Stimulated activated CD4-positive, alpha-beta T cell treated with anti-CD3 and anti-CD28 coated beads, Interleukin-4, amount 100 ng/mL, for 1 hour (primary cell): ENCODE measurements at regions not wholly inside any gene's neighbourhood (a gene's known extent, or its start where the extent isn't known, plus 50 kb on each side); places are given as distances from the start of the nearest gene placed in this dataset.

Experiments used
- DNase-seq: peaks from one replicate; pipeline ENCODE4 v3.0.0-alpha.2; 2020

DNA sequence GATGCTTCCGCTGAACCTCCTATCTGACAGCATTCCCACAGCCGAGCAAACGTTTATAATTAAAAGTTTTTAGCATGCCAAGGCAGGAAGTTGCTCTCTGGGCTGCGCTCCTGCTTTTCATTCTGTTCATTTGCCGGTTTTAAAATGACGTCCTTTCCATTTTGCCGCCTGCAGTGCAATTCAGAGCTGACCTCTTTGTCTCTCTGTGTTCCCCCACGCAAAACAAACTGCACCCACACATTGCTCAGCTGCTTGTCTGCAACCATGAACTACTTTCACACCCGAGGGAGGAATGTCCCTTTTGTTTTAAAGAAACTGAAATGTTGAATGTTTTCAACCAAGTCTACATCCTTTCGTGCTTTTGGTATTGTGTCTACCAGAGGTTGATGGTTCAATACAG, 416.5 kb downstream of the EFNB2 start:
- DNase-seq: no peak

DNA sequence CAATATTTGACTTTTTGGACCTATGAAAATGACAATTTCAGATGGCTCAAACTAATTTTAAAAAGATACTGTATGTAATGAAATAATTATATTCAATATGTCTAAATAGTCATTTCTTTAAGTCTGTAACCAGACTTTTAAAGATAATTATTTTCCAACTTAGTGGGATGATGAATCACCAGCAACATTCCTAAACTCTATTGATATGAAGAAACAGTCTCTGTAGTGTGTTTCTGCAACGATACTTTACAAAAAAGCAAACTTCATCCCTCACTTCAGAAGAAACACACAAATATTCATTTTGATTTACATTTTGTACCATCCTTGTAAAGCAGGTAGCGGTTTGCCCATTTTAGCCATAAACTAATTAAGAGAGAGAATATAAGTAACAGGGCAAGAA, 417.4 kb downstream of the EFNB2 start:
- DNase-seq: no peak

DNA sequence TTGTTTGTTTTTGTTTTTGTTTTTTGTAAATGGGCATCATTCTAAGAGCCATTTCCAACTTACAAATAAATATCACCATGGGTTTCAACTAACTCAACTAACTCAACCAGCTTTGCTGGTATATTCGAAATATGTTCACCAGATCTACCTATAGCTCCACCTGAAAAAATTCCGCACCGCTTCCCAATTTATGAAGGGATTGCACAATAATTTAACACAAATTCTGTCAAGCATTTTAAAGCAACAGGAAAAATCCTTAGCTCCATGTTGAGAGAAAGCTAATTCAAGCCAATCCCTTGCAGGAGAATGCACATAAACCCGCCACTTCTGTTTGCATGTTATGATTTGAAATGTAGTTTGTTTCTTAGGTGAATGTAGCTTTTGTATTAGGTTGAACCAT, 417.8 kb downstream of the EFNB2 start:
- no peak for DNase-seq

DNA sequence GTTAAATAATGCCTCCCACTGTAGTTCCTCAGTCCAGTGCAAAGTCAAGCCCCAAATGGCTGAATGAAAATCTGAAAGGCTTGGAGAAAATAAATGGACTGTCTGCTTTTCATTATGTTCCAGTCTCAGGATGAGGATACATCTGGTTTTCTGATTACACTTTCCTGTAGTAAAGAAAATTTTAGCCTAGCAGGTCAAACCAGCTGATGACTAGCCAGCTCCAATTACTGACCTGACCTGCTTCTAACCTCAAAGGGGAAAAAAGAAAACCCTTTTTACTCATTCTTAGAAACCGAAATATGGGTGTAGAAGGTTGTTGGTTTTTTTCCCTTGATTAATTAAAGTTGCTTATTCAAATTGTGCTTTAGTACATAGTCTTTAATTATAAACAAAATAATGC, 418.4 kb downstream of the EFNB2 start:
- DNase-seq: no peak

DNA sequence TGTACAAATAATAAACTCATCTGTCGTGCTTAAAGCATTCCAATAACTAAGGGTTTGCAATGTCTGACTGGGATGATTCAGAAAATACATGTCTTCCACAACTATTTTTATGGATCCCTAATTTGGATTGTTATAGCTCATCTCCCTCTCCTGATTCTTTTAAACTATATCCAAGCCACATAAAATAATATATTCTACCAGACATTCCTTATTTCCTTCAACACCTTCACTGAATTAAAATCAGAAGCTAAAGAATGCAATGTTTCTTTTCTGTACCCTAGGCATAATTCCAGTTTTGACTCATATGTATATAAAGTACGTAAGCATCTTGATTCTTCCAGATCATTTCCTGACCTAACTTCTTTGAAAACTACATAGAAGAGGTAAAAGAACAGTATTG, 420.4 kb downstream of the EFNB2 start:
- DNase-seq: no peak

DNA sequence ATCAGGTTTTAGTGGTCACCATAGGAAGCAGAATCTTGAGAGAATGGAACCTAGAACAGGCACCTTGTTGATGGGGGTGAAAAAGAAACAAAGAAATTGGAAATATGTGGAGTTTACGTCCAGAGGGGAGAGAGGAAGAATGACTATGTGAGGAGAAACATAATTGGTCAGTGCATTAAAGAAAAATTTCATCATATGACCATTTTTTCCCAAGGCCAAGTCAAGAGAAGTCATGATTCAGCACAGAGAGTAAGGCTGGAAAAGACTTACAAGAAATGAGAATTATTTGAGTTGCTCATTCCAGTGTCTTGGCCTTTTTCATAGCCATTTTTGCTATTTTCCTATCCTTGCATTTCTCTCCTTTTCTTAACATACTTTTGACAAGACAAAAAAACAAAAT, 421.7 kb downstream of the EFNB2 start:
- no peak for DNase-seq

DNA sequence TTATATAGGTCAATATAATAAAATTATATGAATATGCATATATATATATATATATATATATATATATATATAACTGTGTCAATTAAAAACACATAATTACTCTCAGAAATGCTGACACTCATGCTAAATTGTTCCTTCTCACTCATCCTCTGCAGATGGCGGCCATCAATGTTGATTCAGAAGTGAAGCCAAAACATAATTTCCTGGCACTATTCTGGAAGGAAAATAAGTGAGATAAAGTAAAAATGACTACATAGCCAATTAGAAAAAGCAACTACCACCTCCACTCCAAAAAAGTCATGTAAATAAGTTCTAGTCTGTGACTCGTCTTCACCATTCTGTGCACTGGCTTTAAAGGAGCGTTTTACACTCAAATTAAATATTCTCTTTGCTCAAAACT, 423.3 kb downstream of the EFNB2 start:
- DNase-seq: no peak

DNA sequence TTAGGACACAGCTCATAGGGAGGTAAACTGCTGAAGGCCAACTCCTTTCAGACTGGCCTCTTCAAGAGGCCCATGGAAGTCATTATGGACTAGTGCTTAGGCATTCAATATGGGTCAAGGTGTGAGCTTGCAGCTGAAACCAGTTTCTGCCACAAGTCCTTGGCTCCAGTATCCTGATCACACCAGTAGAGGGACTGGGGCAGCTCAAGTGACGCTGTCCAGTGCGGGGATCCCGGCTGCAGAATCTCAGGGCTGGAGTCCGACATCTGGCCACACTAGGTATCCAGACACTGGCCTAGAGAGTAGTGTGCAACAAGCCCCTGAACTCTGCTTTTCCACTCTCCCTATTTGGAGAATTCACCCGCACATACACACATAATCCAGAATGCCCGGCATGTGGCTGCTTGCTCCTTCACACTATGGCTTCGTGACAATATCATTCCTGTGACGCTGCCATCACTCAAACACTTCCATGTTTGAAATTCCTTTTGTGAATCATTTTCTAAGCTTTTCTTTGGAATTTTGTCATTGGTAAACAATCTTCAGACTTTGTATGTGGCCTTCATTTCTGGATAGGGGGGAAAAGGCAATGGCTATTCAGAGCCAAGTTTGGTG, 425.1 kb downstream of the EFNB2 start:
- no peak for DNase-seq

DNA sequence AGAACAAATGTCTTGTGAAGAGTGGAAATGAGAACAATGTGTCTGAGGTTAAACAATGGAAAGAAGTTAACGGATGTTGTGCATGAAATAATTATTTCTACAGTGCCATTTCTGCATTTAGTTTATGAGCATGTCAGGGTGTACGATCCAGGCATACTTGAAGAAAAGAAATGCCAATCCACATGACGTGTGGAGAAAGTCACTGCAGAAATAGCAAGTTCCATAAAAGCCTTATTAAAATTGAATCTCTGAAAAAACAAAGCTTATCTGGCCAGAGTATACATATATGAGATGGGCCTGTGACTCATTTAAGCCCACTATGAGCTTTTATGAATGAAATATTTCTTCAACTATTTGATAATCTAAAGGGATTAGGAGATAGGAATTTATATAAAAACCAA, 426.1 kb downstream of the EFNB2 start:
- no peak for DNase-seq

DNA sequence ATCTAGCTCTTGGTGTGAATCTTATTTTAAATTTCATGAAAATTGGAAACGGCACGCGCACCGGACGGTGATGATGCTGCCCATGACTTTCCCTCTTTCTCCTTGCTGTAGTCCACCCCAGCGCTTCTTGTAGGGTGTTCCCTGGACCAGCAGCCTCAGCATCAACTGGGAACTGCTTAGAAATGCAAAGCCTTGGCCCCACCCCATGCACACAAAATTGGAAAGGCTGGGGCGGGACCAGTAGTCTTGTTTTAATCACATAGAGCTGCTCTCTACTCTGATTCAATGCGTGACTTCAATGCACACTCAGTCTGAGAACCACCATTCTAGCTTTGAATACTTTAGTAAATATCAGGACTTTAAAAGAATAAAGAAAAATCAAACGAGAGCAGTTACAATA, 427.1 kb downstream of the EFNB2 start:
- DNase-seq: no peak

DNA sequence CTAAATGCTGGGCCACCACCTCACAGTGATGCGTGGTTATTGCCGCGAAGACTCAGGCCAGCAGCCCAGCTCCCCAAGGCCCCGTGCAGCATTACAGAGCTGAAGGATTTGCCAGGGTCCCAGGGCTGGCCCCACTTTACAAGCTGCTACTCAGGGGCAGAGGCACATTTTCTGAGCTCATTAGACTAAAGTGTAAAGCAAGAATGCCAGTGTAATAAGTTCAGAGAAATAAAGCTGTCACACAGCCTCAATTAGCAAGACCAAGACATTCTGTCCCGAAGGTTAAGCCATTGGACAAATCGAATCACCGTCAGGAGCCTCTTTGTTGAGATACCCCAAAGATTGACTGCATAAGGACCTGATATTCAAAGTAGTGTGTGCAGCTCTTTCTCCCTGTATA, 428.4 kb downstream of the EFNB2 start:
- DNase-seq: no peak

DNA sequence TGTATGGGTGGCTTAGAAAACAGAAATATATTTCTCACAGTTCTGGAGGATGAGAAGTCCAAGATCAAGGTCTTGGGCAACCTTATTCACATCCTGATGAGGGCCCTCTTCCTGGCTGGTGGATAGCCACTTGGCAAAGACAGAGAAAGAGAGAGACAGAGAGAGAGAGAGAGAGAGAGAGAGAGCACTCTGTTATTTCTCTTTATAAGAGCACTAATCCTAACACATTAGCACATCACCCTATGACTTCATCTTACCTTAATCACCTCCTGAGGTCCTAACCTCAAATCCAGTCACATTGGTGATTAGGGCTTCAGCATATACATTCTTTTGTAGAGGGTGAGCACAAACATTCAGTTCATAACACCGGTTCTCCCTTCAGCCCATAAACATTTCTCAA, 430.3 kb downstream of the EFNB2 start:
- DNase-seq: no peak

DNA sequence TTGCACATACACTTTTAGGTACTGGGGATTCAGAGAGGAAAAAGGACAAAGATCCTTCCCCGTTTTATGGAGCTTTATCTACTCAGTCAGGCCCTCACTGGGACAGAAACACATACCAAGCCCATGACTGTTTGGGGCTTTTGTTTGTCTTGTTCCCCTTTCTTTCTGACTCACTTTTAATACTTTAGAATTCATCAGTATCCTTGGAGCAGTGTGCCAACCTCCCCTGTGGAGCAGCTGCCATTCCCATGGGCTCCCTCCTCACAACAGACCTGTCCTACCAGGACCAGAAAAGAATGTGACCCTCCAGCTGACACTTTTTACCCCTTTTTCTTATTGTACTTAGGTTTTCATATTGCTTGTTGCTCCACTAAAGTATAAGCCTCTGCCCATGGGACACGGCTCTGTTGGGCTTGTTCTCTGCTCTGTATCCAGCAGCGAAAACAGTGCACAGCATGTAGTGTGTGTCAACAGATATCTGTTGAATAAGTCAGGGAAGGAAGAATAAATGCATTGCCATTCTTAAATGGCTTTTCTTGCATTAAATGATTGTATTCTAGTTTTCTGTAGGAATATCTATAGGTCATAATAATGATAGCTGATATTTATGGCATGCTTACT, 431.1 kb downstream of the EFNB2 start:
- no peak for DNase-seq

DNA sequence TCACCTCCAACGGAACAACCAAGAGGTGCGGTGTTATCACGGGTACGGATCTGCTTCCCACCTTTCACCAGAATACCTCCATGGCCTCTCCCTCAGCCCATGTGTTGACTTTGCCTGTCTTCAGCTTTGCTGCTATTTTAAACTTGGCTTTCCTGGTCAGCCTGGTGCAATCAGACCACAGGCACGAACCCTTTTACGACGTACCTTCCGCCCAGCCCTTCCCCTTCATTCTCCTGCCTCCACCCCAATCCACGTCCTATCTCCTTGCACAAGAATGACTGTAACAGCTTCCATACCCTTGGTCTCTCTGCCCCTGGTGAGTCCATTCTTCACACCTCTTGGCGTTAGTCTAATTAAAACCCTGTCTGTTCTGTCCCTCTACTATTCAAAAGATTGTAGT, 431.7 kb downstream of the EFNB2 start:
- DNase-seq: no peak

DNA sequence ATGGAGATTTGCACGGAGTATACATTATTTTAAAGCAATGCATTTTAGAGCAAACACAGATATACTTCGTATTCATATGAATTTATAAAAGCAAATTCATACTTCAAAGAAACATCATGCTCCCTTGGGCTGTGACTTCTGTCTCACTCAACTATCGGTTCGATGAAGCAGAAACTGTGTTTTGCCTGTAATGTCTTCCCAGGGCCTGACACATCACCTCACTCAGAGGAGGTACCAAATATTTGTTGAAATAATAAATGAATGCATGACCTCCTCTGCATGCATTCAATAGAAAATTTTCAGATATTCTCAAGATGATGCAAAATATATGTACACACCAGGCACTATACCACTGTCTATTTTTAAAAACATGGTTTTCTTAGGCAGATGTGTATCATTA, 432.7 kb downstream of the EFNB2 start:
- no peak for DNase-seq

DNA sequence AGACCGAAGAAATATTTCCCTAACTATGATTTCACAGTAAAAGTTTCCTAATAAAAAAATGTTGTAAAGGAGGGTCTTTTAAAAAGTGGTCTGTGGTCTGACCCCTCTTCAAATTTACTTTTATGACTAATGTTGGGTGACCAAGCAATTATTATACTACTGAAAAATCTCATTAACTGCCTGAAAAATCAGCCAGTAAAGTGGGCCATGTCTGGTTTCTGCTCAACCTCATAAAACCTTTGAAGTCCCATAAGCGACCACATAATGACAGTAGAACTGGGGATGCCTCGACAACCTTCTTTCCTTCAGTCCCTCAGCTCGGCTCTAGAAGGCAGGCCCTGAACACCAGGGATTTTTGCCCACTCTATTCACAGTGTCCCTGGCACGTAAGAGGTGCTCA, 434.3 kb downstream of the EFNB2 start:
- no peak for DNase-seq

DNA sequence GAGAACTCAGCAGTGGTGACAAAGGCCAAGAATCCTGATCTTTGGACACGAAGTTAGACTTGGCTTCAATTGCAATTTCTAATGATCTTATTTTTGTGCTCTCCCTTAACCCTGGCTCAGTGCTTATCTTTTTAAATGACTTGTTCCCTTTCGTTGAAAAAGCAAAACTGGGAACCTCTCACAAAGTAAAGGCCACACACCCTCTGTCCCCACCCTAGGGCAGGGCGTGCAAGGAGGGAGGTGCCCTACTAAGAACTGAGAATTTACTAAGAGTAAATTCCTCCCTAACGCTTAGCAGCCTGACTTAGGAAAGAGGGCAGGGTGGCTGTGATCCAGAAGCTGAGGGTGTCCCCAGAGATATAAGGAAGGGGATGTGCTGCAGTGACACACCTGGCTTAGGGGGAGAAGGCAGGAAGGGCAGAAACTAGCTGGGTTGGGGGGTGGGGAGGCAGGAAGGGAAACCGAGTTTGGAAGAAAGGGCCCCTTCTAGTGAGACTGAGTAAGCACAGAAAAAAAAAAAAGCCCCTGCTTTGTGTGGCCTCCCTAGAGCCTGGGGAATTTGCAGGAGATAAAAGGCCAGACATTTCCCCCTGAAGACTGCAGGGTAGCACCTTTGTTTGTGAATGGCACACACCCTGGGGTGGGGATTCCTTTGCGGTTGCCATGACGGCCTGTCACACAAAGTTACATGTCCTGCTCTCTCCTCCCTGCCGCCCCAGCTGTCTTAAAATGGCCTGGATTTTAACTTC, 435.1 kb downstream of the EFNB2 start:
- DNase-seq: no peak

DNA sequence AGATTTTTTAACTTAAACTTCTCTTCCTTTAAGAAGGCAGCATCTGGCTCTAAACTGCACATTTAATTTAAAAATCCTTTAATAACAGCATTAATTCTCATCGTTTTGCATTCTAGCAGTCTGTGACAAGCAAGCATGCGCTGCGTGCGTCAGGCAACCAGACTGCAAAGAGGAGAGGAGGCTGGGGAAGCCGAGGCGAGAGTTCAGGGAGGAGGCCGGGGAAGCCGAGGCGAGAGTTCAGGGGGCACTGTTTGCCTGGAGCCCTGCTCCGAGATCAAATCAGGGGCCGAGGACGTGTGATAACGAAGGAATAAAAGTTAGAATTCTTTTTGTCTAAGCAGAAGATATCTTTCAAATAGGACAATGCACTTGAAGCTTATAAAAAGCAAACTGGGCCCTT, 435.7 kb downstream of the EFNB2 start:
- DNase-seq: no peak

DNA sequence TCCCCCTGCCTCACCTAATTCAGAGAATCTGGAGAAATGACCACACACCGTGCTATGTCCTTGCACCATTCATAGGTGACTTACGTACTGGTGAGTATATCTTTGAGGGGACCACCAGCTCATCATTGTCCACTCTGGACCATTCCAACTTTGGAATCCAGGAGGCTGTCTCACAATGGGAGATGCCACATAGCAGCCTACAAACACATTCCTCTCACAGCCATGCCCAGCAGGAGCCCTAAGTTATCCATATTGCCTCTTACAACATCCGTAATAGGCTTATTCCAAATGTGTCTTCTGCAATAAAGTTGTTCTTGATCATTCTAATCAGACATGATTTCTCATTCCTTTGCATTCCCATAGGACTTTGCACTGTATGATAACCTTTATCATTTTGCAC, 436.7 kb downstream of the EFNB2 start:
- DNase-seq: no peak

DNA sequence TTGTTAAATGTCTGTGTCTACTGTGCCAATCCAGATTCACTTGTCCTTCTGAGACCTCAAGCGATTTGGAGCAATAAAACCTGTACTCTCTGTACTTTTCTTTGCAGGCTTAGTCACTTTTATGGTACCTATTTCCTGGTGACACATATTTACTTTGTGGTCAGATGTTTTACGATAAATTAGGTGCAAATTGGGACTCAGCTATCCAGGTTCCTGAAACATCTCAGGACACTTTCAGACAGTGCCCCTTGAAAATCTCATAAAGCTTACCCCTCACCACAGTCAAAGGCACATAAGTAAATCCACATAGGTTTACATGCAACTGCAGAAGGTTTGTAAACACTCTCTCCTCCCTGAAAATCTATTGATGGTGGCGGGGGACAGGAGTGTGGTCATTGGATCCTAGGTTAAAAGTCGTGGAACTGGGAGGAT, 438.8 kb downstream of the EFNB2 start:
- DNase-seq: no peak

DNA sequence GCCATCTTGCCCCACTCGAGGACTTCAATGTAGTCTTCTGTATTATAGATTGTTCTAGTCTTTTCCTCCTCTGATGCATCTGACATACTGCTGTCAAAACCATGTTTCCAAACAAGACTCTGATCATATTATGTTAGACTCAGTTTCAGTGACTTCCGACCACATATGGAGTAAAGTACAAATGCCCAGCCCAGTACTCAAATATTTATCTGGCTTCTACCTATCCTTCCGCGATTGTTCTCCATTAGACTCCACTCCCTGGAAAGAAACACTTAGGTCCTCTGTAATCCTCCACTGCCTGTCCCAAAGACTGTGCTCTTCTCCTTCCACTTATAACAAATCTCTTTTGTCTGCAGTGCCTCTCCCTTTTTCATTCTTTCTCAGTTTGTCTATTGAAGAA, 439.5 kb downstream of the EFNB2 start:
- DNase-seq: no peak

DNA sequence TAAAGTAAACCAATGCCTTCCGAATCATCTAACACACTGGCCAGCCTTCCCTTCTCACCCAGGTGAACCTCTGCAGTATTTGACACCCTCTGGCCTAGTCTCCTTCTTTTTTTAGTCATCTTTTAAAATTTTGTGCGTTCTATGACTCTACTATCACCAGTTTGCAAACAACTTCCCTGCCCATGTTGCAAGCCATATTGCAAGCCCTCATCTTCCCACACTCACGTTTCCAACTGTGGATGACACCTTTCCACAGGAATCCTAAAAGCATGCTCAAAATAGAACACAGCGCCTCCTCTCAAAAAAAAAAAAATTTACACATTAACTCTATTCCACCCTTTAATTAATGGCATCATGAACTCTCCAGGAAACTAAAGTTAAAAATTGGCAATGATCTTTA, 440.1 kb downstream of the EFNB2 start:
- no peak for DNase-seq

DNA sequence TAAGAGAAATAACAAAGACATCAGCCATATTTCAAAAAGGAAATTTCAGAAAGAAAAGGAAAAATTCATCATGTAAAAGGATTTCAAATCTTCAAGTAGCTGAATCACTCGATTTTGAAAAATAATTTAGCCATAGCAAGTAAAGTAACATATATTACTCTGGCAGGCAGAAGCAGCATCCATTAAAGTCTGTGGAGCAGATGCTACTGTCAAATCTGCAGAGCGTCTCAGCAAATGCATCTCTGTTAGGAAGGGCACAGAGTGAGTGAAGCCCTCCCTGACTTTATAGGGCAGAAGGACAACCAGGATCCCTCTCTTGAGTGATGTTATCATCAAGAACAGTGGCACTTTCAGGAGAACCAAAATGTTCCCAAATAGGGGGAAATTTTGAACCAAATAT, 445.5 kb downstream of the EFNB2 start:
- no peak for DNase-seq

DNA sequence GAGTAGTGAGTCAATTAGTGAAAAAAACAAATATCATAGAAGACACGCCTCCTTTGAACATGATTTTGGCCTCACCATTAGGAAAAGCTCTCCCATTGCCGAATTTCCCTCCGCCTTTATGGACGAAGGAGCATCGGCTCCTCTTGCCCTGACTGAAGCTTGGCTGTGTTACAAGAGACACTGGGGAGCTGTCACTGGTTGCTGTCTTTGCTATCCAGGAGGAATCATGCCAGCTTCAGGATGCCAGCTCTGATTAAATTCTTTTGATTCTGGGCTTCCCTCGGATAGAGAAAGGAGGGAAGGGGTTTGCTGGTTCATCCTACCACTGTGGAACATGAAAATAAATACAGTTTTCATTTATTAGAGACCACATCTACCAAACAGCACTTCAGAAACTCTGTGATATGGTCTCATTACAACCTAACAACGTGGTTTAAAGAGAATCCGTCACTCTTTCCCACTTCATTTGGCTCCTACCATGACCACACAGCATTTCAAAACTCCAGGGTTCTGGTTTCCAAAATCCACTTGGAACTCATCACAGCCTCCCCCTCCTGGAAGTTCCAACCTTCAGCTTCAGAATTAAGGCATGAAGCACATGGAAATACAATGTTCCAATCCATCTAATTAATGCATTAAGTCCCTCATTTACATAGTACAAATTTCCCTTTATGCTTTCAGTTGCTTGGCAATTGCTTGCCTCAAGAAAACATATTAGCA, 446.0 kb downstream of the EFNB2 start:
- DNase-seq: no peak
